Chondrocyte (in vitro differentiated cells): ENCODE measurements at regions not wholly inside any gene's neighbourhood (a gene's known extent, or its start where the extent isn't known, plus 50 kb on each side); places are given as distances from the start of the nearest gene placed in this dataset.

Experiments
- DNase-seq: peaks from one replicate; pipeline ENCODE4 v3.0.0; 2021; ENCODE audit warnings: mixed read lengths, low spot score
- H3K27ac Mint-ChIP-seq: one replicate; pipeline ENCODE4 v1.8.0; 2021; ENCODE audit warnings: mild to moderate bottlenecking, moderate library complexity, mixed read lengths; ENCODE audit not compliant: unreplicated experiment
- H3K27me3 Mint-ChIP-seq: 2 replicates; pipeline ENCODE4 v1.8.0; 2021; ENCODE audit warnings: low read depth, mixed read lengths
- H3K36me3 Mint-ChIP-seq: 2 replicates; pipeline ENCODE4 v1.8.0; 2021; ENCODE audit warnings: low read depth, mixed read lengths
- H3K4me1 Mint-ChIP-seq: 2 replicates; pipeline ENCODE4 v1.8.0; 2021; ENCODE audit warnings: low read depth, mild to moderate bottlenecking, mixed read lengths
- H3K4me3 Mint-ChIP-seq: one replicate; pipeline ENCODE4 v1.8.0; 2021; ENCODE audit warnings: mild to moderate bottlenecking, moderate library complexity, mixed read lengths; ENCODE audit not compliant: unreplicated experiment
- H3K9me3 Mint-ChIP-seq: 2 replicates; pipeline ENCODE4 v1.8.0; 2021; ENCODE audit warnings: low read depth, mixed read lengths
- TF ChIP-seq, protein P1 (sequence below): fragments of 200-600 bp; sonication (generic); IDR thresholded peaks from 2 replicates; pipeline ENCODE4 v1.5.0; 2021; ENCODE audit warnings: antibody characterized with exemption, mild to moderate bottlenecking, moderate library complexity

DNA sequence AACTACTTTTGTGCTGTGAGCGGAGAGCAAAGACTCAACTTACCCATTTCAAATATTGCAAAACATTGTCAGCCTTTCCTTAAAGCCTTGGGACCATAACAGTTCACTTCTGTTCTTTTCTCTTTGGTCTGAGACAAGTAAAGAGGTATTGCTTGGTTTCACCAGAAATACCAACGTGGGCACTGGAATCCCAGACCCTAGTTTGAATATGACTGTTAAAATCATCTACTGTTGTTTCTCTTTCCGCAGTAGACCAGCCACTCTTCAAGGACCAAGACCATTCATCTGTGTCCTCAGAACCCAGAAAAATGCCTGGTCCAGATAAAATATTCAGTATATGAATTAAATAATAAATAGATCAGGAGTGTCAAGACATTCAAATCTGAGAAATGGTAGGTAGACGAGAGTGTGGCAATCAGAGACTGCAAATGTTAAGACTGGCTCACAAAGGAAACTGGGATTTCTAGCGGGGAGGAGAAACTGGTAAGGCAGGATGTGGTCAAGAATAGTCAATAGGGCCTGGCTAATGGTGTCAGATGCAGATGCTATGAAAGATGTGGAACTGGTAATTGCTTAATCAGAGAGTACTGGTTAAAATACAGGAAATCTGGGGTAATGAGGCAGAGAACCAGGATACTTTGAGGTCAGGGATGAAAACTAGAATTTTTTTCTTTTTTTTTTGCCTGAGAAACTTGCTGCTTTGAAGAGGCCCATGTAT lies 82.1 kb upstream of the IL33 start:
- no peaks in the 10 kb centered on the region for H3K36me3 Mint-ChIP-seq
- no peaks in the 10 kb centered on the region for H3K4me1 Mint-ChIP-seq
- H3K27ac Mint-ChIP-seq, result no peak overlapping the region
- TF ChIP-seq, protein P1, sequence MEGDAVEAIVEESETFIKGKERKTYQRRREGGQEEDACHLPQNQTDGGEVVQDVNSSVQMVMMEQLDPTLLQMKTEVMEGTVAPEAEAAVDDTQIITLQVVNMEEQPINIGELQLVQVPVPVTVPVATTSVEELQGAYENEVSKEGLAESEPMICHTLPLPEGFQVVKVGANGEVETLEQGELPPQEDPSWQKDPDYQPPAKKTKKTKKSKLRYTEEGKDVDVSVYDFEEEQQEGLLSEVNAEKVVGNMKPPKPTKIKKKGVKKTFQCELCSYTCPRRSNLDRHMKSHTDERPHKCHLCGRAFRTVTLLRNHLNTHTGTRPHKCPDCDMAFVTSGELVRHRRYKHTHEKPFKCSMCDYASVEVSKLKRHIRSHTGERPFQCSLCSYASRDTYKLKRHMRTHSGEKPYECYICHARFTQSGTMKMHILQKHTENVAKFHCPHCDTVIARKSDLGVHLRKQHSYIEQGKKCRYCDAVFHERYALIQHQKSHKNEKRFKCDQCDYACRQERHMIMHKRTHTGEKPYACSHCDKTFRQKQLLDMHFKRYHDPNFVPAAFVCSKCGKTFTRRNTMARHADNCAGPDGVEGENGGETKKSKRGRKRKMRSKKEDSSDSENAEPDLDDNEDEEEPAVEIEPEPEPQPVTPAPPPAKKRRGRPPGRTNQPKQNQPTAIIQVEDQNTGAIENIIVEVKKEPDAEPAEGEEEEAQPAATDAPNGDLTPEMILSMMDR, result no peak
- no peak for DNase-seq
- H3K4me3 Mint-ChIP-seq, result no peak overlapping the region
- H3K27me3 Mint-ChIP-seq, result peaks cover 11% of the 10 kb centered on the region
- no peaks in the 10 kb centered on the region for H3K9me3 Mint-ChIP-seq

DNA sequence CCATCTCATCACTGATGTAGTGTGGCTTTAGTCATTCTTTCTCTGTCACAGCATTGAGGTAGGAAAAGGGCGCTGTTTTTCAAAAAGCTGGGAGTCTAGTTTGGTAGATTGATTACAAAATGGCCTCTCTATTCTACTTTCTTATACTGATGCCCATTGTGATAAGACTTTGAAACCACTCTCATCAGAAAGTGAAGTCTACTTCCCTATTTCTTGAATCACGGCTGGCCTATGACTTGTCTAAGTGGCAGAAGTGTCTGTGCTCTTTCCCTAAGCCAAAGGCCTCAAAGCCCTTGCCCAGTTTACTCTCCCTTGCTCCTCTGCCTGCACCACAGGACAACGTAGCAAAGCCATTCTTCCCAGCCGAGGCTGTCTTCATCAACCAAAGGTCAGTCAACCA lies 83.0 kb upstream of the IL33 start:
- TF ChIP-seq, protein P1, result no peak
- H3K4me1 Mint-ChIP-seq, result no peaks in the 10 kb centered on the region
- no peaks in the 10 kb centered on the region for H3K9me3 Mint-ChIP-seq
- no peak overlapping the region for H3K27ac Mint-ChIP-seq
- no peaks in the 10 kb centered on the region for H3K36me3 Mint-ChIP-seq
- DNase-seq, result no peak
- no peak overlapping the region for H3K4me3 Mint-ChIP-seq
- peaks cover 15% of the 10 kb centered on the region for H3K27me3 Mint-ChIP-seq

DNA sequence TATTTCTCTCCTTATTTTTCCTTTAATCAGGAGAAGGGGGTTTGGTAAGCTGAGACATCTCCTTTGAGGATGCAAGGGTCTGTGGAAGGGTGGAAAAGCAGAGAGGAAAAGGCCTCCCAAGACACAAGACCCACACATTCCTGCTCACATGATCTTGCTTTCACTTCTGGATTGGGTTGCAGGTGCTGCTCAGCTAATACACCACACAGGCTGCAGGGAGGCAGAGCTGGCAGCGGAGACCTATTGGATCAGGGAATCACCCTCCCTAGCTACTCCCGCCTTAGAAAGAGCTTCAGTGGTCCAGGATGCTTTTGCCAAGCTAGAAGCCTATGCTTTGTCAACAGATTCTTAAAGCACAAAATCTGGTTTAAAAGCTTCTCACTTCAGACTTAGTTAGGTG lies 87.6 kb upstream of the IL33 start:
- no peak overlapping the region for H3K4me3 Mint-ChIP-seq
- no peaks in the 10 kb centered on the region for H3K36me3 Mint-ChIP-seq
- H3K4me1 Mint-ChIP-seq, result no peaks in the 10 kb centered on the region
- DNase-seq, result no peak
- no peak overlapping the region for H3K27ac Mint-ChIP-seq
- no peaks in the 10 kb centered on the region for H3K9me3 Mint-ChIP-seq
- H3K27me3 Mint-ChIP-seq, result peaks cover 17% of the 10 kb centered on the region
- TF ChIP-seq, protein P1, result no peak

DNA sequence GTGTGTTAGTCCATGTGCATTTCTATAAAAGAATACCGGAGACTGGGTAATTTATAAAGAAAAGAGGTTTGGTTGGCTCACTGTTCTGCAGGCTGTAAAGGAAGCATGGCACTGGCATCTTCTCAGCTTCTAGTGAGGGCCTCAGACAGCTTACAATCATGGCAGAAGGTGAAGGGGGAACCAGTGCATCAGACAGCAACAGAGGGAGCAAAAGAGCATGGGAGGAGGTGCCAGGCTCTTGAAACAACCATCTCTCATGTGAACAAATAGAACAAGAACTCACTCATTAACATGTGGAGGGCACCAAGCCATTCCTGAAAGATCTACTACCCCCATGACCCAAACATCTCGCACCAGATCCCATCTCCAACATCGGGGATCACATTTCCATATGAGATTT lies 89.2 kb upstream of the IL33 start:
- no peaks in the 10 kb centered on the region for H3K4me1 Mint-ChIP-seq
- H3K27me3 Mint-ChIP-seq, result peaks cover 20% of the 10 kb centered on the region
- DNase-seq, result no peak
- H3K4me3 Mint-ChIP-seq, result no peak overlapping the region
- TF ChIP-seq, protein P1, result no peak
- no peaks in the 10 kb centered on the region for H3K9me3 Mint-ChIP-seq
- H3K36me3 Mint-ChIP-seq, result no peaks in the 10 kb centered on the region
- H3K27ac Mint-ChIP-seq, result no peak overlapping the region

DNA sequence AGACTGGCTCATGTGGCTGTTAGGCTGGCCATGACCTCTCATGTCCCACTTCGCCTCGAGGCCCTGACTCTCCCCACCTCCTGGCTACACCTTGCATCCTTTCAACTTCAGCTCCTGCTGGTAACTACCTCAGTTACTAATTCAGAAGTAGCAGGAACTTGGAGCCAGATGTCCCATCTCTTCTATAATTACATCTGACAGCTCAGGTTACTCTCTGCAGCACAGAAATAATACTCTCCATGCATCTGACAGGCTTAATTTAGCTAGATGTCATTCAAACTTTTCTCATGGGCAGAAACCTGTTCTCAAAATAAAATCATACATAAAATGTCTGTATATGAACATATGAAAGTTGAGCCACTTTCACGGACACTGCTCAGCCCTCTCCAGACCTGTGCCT lies 92.2 kb upstream of the IL33 start:
- DNase-seq, result no peak
- H3K9me3 Mint-ChIP-seq, result no peaks in the 10 kb centered on the region
- H3K4me1 Mint-ChIP-seq, result no peaks in the 10 kb centered on the region
- peaks cover 11% of the 10 kb centered on the region for H3K27me3 Mint-ChIP-seq
- no peak overlapping the region for H3K27ac Mint-ChIP-seq
- TF ChIP-seq, protein P1, result no peak
- H3K36me3 Mint-ChIP-seq, result no peaks in the 10 kb centered on the region
- H3K4me3 Mint-ChIP-seq, result no peak overlapping the region
